ENCODE measurements at regions not wholly inside any gene's neighbourhood (a gene's known extent, or its start where the extent isn't known, plus 50 kb on each side); places are given as distances from the start of the nearest gene placed in this dataset.

GRCh38 chr7:17651341-17651740 is 289.0 kb downstream of the SNX13 start:
- TF ChIP-seq POLR2AphosphoS5 (IDR thresholded peaks at IDR 0.05; ENCODE audit: low read depth, low read length) (no peak), CTCF (IDR thresholded peaks at IDR 0.05) (no peak), USF1 (IDR thresholded peaks at IDR 0.05; ENCODE audit: borderline replicate concordance, low read depth) (no peak), CHD2 (IDR thresholded peaks at IDR 0.05; ENCODE audit: low read length, partially characterized antibody) (no peak), EP300 (IDR thresholded peaks at IDR 0.05; ENCODE audit: borderline replicate concordance in 1 of 2, low read depth in 1 of 2, low read length in 1 of 2) (no peak), RCOR1 (IDR thresholded peaks at IDR 0.05; ENCODE audit: low read length) (no peak), IRF3 (IDR thresholded peaks at IDR 0.05; ENCODE audit: low read depth, low read length) (no peak), USF2 (IDR thresholded peaks at IDR 0.05; ENCODE audit: borderline replicate concordance, low read depth, low read length) (no peak), MAX (IDR thresholded peaks at IDR 0.05; ENCODE audit: low read depth) (no peak), RAD21 (IDR thresholded peaks at IDR 0.05; ENCODE audit: low read length) (no peak)

Data from SK-N-SH (cell line).